Mucosa of descending colon (tissue), 3 donors: ENCODE measurements at regions not wholly inside any gene's neighbourhood (a gene's known extent, or its start where the extent isn't known, plus 50 kb on each side); places are given as distances from the start of the nearest gene placed in this dataset.

Experiments
- ATAC-seq: fragments of 200-7000 bp; cut with Tn5 transposase; one replicate; pipeline ENCODE4 v1.9.1; 2020; ENCODE audit warnings: mild to moderate bottlenecking, moderate library complexity
- DNase-seq, 3 donors: peaks; one replicate each; pipeline ENCODE4 v3.0.0-alpha.2; 2020
- H3K36me3 ChIP-seq: fragments of 200-600 bp; one replicate; pipeline ENCODE4 v1.8.0; 2021; ENCODE audit warnings: low read depth, mild to moderate bottlenecking
- H3K4me1 ChIP-seq: fragments of 200-600 bp; one replicate; pipeline ENCODE4 v1.8.0; 2021; ENCODE audit warnings: low read depth, mild to moderate bottlenecking
- H3K4me3 ChIP-seq: fragments of 200-600 bp; one replicate; pipeline ENCODE4 v1.8.0; 2021; ENCODE audit warnings: mild to moderate bottlenecking
- H3K9me3 ChIP-seq: fragments of 200-600 bp; one replicate; pipeline ENCODE4 v1.8.0; 2021; ENCODE audit warnings: mild to moderate bottlenecking
- intact Hi-C, 2 donors: fragments of 100-400 bp; cut with DNase I in 1 of 2; cut with micrococcal nuclease in 1 of 2; formaldehyde crosslinking; loops; one replicate each; pipeline versions ENCODE4 v1.11.0 to v1.11.1; 2022; cut with DNase I, micrococcal nuclease
- TF ChIP-seq, protein P1 (sequence below): fragments of 200-600 bp; IDR thresholded peaks from one replicate; pipeline ENCODE4 v1.8.0; 2022; ENCODE audit warnings: antibody characterized with exemption, mild to moderate bottlenecking
- donor health status: DM: no; HTN: no; CAD: no; lungs with moderate emphysema.
- donor health status: DM: no; HTN: no; CAD: no.
- donor health status: DM: no; HTN: yes; CAD: no.

DNA sequence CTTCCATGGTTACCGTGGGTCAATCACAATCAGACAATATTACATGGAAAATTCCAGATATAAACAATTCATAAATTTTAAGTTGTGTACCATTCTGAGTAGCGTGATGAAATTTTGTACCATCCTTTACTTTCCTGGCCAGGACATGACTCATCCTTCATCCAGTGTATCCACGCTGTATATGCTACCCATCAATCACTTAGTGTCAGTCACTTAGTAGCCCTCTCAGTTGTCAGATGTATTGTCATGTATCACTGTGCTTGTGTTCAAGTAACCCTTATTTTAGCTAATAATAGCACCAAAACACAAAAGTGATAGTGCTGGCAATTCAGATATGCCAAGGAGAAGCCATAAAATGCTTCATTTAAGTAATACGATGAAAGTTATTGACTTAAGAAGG is 282.6 kb downstream of the CPS1 start:
- H3K36me3 ChIP-seq, result no peaks in the 10 kb centered on the region
- intact Hi-C loops, result no loop called here
- TF ChIP-seq, protein P1, sequence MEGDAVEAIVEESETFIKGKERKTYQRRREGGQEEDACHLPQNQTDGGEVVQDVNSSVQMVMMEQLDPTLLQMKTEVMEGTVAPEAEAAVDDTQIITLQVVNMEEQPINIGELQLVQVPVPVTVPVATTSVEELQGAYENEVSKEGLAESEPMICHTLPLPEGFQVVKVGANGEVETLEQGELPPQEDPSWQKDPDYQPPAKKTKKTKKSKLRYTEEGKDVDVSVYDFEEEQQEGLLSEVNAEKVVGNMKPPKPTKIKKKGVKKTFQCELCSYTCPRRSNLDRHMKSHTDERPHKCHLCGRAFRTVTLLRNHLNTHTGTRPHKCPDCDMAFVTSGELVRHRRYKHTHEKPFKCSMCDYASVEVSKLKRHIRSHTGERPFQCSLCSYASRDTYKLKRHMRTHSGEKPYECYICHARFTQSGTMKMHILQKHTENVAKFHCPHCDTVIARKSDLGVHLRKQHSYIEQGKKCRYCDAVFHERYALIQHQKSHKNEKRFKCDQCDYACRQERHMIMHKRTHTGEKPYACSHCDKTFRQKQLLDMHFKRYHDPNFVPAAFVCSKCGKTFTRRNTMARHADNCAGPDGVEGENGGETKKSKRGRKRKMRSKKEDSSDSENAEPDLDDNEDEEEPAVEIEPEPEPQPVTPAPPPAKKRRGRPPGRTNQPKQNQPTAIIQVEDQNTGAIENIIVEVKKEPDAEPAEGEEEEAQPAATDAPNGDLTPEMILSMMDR, result no peak
- no peak overlapping the region for H3K4me3 ChIP-seq
- ATAC-seq (no peak), DNase-seq (no peak)
- no peaks in the 10 kb centered on the region for H3K4me1 ChIP-seq
- H3K9me3 ChIP-seq, result no peaks in the 10 kb centered on the region

DNA sequence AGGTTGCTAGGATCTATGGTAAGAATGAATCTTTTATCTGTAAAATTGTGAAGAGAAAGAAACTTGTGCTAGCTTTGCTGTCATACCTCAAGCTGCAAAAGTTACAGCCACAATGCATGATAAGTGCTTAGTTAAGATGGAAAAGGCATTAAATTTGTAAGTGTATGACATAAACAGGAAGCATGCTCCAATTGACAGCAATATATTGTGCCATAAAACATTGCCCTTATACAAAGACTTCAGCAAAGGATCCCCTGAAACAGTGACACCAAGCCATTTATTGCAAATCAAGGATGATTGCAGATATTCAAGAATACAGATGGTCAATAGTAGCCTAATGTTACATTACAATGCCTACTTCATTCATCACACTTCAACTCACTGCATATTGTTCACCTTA is 283.1 kb downstream of the CPS1 start:
- ATAC-seq, result no peak

DNA sequence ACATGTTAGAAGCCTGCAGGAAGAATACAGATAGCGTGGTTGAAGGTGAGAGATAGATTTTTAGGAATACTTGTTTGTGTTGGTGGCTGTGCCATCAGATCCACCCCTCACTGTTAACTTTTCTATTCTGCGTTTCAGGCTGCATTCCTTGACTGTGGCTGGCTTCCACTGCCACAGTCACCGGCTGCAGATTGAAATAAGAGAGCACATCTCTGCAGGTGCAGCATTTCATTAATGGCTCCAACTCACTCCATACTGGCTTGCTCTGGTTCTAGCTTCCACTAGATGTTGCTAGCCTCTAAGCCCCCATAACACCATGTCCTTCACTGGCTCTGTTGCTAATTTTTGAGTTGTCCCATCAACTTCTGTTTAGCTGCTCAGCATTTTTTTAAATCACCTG is 286.5 kb downstream of the CPS1 start:
- no peak overlapping the region for H3K4me3 ChIP-seq
- no peaks in the 10 kb centered on the region for H3K36me3 ChIP-seq
- TF ChIP-seq, protein P1, result no peak
- DNase-seq (no peak), ATAC-seq (no peak)
- H3K4me1 ChIP-seq, result no peaks in the 10 kb centered on the region
- intact Hi-C loops, result no loop called here
- no peaks in the 10 kb centered on the region for H3K9me3 ChIP-seq

More for the DNA sequence above, 283.1 kb downstream of the CPS1 start:
- no peak overlapping the region for H3K4me3 ChIP-seq
- H3K4me1 ChIP-seq, result no peaks in the 10 kb centered on the region
- no peaks in the 10 kb centered on the region for H3K36me3 ChIP-seq
- intact Hi-C loops, result no loop called here
- H3K9me3 ChIP-seq, result no peaks in the 10 kb centered on the region
- TF ChIP-seq, protein P1, result no peak
- no peak for DNase-seq

DNA sequence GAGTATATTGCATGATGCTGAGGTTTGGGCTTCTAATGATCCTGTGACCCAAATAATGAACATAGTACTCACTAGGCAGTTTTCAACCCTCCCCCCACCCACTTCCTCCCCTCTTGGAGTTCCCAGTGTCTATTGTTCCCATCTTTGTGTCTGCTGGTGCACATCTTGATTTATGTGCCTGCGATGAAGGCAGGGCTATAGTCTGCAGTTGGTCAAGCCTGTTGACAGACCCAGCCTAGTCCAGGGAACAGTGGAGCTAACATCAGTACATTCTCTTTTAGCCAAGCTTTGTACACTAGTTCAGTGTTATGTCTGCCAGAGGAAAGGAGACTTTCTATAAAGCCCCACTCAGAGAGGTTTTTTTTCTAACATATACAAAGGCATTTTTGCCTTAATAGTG is 287.6 kb downstream of the CPS1 start:
- H3K4me3 ChIP-seq, result no peak overlapping the region
- TF ChIP-seq, protein P1, result no peak
- H3K36me3 ChIP-seq, result no peaks in the 10 kb centered on the region
- intact Hi-C loops, result no loop called here
- DNase-seq (no peak), ATAC-seq (no peak)
- H3K9me3 ChIP-seq, result no peaks in the 10 kb centered on the region
- H3K4me1 ChIP-seq, result no peaks in the 10 kb centered on the region

DNA sequence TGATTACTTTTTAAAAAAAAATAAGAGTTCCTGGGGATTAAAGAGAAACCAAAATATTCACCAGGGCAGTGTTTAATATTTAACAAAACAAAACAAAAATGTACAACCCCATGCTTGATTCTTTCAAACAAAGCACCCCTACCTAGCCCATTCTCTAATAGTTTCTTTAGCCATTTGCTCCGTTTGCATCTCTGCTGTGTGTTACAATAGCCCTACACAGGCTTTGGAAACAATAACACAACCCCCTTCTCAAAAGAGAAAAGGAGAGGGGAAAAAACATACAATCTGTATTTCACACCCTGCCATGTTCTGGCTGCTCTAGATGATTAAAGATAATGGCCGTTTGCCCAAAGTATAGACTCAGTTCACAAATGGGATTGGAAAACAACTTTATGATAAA is 302.9 kb downstream of the CPS1 start:
- H3K36me3 ChIP-seq, result no peaks in the 10 kb centered on the region
- H3K9me3 ChIP-seq, result no peaks in the 10 kb centered on the region
- TF ChIP-seq, protein P1, result no peak
- intact Hi-C loops, result no loop called here
- DNase-seq, result no peak
- ATAC-seq, result no peak
- H3K4me1 ChIP-seq, result no peaks in the 10 kb centered on the region
- no peak overlapping the region for H3K4me3 ChIP-seq

DNA sequence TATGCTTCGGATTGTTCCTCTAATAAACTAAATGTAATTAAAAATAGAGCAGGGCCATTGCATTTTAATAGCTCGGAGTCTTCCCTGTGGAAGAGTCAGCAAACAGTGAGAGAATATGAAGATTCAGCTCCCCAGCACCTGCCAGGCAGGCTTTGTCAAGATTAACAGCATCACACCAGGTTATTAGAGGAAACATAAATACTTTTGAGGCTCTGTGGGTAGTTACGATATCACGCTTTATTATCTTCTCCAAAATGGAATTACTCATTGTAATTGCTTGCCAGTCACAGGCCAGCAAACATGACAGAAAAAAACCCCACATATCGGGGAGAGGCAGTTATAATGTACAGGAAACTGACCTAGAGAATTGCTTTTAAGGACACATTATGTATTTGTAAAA is 303.9 kb downstream of the CPS1 start:
- H3K4me1 ChIP-seq, result no peaks in the 10 kb centered on the region
- ATAC-seq (no peak), DNase-seq (no peak)
- H3K36me3 ChIP-seq, result no peaks in the 10 kb centered on the region
- no peak overlapping the region for H3K4me3 ChIP-seq
- H3K9me3 ChIP-seq, result no peaks in the 10 kb centered on the region
- TF ChIP-seq, protein P1, result no peak
- intact Hi-C loops, result no loop called here
